ENCODE measurements at regions not wholly inside any gene's neighbourhood (a gene's known extent, or its start where the extent isn't known, plus 50 kb on each side); places are given as distances from the start of the nearest gene placed in this dataset.
A peak's percentile ranks its signal among the peaks of the same experiment; 100 is the strongest.

GRCh38 chr1:14220324-14220723 lies 378.2 kb upstream of the KAZN start:
- DNase-seq: no peak

- DNase-seq: no peak
These were observed 377.7 kb upstream of the KAZN start for GRCh38 chr1:14220811-14221210.

DNA sequence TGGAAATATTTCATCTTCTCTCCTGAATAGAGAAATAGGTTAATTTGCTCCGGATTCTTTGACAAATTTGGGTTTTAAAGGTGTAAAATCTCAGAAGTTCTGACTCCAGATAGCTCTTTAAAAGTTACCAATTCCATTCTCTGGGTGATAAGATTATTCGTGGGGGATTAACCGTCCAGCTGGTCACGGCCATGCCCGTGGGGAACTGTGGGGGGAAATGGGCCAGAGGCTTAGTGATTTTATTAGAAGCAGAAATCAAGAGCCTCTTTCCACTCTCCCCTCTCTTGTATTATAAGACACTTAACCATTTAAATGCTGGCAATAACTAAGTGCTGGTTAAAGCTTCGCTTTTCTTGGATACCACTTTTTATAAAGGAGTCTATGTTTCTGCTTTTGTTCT lies 376.4 kb upstream of the KAZN start:
- no peak for DNase-seq

DNA sequence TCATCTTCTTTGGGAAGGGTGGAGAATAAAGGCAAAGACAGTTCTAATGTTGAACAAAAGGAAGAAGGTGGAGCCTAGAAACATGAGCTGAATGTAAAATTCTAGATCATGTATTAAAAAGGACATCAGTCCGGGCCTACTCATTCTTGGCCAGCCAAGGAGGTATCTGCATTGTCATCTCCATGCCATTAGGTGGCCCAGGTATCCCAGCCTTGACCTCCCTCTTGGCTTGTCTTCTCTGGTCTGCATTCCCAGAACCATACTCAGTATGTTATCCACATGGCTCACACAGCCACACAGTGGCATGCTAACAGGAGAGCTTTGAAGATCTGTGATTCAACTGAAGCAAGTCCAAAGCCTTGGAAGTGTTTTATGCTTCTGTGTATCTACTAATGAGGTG lies 369.8 kb upstream of the KAZN start:
- no peak for DNase-seq

DNA sequence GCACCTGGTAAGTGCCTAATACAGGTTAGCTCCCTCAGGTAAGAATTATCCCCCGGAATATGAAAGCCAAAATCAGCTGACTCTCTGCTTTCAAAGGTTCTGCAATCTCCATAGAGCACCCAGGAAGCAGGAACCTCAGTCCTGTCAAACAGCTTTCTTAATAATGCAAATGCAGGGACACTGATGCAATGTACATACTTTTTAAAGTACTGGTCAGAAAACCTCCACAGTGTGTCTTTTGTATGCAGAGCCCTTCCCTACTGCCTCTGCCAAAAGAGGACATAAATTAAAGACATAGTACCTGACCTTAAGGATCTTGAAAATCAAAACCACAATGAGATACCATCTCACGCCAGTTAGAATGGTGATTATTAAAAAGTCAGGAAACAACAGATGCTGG lies 365.0 kb upstream of the KAZN start:
- no peak for DNase-seq

GRCh38 chr1:14236097-14236496 lies 362.4 kb upstream of the KAZN start:
- no peak for DNase-seq

DNA sequence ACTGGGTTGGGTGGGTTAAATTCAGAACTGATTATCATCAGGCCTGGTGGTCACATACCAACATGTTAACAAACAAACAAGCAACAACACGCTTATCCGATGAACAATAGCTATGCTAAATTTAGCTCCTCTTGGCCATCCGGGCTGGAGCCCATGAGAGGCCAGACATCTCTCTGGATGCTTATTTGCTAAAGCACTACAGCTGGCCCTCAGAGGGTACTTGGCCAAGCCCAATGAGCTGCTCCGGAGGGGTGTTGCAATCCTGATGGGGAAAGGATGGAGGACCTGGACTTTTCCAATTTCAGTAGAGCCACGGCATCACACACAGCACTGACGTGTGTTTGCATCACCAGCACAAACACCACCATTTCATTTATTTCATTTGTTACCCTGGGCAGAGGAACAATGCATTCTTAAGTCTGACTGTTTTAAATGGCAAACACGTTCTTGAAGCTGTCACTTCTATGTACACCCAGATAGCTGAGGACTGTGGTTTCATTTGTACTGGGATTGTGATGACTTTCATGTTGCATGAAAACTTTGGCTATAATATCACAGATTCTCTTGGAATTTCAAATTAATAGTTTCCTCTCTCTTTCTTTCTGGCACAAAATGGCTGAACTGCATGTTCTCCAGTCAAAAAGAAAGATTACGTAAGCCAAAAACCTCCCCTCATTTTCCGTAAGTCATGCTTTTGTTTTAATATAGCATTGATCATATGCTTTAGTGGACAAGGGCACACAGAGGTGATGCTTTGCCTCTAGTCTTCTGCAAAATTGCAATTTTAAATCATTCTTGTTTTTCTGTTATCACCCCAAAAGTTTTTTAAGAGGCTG lies 359.8 kb upstream of the KAZN start:
- DNase-seq: no peak

DNA sequence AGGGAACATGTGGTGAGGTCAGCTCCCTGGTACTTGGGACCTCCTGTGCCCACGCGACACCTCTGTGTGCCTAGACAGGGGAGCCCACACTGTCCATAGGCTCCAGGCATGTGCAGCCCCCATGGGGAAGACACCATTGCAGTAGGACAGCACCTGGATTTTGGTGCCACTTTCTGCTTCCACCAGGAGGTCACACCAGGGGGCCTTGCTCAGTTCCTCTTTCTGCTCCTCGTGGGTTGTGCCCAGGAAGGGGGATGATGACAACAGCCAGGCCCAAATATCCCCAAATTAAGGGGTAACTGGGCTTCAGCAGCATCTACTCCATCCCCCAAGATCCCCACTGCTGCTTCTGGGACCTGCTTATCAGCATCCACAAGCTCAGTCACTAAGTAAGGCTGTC lies 358.2 kb upstream of the KAZN start:
- no peak for DNase-seq

DNA sequence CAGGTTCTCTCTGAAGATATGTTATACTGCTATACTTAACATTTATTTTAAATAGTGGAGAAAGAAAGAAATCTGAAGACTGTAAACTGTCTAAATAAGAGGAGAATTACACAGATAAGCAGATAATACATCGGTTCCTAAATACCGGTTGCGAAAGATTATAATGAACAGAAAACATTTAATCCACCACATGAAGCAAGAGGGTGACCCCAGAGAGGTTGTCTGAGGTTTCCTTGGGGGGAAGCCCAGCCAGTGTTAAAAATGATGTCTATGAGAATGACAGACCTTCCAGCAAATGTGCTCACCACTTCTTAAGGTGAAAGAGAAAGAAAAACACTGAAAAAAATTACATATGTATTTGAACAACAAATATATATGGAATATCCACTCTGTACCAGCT lies 356.4 kb upstream of the KAZN start:
- no peak for DNase-seq

- DNase-seq: no peak
These were observed 355.6 kb upstream of the KAZN start for GRCh38 chr1:14242870-14243269.

- DNase-seq: no peak
These were observed 352.5 kb upstream of the KAZN start for GRCh38 chr1:14245954-14246353.

GRCh38 chr1:14246471-14246870 lies 352.0 kb upstream of the KAZN start:
- DNase-seq: no peak

DNA sequence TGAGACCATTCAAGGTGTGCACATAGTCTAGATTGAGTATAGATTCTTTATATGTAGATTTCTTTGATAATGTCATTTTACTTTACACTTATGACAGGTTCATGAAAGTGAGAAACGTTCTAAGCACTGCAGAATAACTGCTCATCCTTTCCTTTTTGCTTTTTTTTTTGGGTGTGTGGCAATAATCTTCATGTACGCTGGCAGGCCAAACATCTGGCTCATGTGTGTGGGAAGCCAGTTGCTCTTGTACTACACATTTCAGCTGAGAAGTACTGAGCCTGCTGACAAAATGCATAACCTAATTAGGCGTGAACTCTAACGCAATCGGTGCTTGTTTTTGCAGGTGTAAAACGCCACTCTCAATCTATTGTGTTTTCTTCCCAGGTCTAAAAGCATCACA lies 350.8 kb upstream of the KAZN start:
- no peak for DNase-seq

DNA sequence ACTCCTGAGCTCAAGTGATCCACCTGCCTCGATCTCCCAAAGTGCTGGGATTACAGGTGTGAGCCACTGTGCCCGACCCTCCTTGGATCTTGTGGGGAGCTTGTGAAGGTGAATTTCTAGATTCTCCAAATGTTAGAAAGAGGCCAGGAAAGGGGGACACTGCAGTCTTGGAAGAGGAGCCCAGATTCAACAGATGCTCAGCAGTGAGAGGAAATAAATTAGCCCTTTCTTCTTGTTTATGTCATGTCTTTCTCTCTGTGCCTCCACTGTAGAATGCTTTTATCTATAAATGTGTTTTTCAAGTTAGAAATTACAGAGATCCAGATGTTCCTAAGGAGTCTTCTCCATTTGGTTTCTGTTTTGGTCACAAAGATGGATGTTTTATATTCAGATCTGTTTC lies 346.6 kb upstream of the KAZN start:
- no peak for DNase-seq

DNA sequence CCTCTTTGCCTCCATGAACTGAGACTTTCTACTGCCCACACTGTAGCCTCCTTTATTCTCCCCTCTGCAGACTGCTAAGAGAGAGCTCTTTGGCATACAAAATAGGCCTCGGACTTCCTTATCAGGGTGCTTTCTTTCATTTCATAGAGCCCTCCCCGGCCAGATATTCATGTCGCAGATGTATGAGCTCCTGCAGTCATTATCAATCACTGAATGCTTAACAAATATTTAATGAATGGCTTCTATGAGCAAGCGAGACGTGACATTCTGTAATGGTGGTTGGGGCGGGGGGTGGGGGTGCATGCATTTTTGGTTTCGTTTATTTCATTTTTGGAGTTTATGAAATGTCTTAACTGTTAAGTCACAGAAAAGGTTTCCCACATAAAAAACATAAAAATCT lies 344.8 kb upstream of the KAZN start:
- peak; percentile 81 for DNase-seq

DNA sequence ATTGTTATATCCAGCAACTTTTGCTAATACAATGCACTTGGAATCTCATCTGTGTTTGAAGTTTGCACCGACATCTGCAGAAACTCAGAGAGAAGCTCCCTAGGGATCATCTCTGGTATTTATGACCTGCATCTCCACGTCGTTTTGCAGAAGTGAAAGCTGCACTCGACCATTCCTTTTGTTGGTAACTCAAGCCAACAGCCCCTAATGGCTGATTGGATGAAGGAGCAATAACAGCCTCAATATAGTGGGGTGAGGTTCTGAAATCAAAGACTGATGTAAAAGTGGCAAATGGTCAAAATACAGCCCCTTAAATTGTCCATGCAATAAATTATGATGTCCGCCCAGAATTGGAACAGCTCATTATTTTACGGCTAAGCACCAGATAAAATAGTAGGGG lies 344.2 kb upstream of the KAZN start:
- DNase-seq: peak; percentile 14

DNA sequence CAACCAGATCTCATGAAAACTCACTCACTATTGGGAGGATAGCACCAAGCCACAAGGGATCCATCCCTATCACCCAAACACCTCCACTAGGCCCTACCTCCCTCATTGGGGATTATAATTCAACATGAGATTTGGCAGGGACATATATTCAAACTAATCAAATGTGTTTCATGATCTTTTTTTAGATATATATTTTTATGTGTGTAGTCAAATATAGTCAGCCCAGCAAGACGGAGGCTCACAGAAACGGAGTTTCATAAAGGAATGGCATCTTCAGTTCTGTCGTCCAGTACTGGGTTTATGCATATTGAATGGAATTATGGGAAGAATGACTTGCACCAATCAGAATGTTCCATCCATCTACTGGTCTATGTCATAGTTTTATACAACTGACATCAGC lies 343.3 kb upstream of the KAZN start:
- no peak for DNase-seq

DNA sequence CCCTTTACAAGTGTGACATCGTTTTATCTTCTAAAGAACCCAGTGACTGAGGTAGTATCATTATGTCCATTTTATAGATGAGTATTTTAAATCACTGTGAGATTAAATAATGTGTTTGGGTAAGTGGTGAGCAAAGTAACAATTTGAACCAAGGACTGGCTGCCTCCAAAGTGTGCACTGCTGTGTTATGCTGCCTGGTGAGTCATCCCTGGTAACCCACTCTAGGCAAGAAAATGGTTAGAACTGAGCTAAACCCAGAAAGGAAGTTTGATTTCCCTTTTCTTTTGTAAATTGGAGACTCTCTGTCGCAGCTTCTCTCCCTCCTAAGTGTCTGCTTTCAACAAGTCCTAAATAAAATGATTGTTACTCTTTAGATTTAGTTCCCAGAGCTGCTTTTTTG lies 342.8 kb upstream of the KAZN start:
- DNase-seq: no peak

DNA sequence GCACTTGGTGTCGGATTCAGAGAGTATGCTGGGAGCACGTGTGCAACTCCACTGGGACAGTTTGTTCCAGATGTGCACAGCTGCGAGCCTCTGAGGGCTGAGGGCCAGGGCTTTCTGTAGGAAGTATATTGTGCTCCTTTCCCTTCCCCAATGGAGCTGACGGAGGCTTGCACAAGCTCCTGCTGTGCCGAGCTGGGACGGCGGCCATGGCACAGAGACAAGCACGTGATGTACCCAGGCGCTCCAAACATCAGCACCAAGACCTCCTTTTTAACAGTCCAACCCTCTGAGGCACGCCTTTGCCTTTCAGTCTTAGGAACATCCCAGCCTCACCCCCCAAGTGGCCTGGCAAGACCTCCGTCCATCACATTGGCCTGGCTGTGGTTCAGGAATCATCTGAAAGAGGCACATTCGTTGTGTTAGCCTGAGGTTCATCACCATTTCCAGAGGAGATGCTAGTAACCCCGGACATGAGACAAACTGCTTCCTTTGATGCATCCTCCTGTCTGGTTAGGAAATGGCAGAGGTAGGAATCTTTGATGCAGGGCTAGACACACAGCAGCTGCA lies 339.2 kb upstream of the KAZN start:
- no peak for DNase-seq

DNA sequence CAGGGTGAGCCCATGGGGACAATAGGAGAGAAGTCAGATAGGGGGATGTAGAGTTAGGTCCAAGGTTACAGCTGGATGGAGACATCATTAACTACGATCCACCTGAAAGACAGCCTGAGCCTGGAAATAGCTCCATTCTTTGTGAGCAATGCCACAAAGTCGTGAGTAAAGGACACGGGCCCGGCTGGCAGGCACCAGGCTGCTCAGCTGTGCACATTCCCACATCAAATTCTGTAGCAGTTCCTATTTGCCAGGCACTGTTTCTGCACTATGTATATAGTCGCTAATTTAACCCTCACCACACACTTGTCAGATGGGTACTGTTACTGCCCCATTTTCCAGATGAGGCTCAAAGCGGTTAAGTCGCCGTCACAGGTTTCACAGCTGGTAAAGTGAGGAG lies 338.0 kb upstream of the KAZN start:
- no peak for DNase-seq

GRCh38 chr1:14261395-14261794 lies 337.1 kb upstream of the KAZN start:
- peak; percentile 22 for DNase-seq

DNA sequence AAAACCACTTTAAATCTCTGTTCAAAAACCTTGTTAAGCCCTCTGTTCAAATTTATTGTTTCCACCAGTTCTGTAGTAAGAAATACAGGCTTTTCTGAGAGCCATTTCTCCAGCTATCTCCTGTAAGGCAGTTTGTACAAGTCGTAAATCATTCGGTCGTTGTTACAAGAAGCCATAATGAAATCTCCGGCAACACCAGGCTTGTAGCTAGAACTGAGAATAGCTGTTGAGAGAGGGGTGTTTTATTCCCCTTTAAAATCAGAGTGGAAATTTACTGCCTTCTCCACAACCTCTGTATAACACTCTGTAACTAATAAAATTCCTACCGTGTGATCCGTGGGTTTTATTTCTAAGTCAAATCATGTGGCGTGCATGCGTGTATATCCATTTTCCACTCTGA lies 335.8 kb upstream of the KAZN start:
- no peak for DNase-seq

- peak; percentile 65 for DNase-seq
These were observed 335.3 kb upstream of the KAZN start for GRCh38 chr1:14263225-14263624.

- no peak for DNase-seq
These were observed 334.8 kb upstream of the KAZN start for GRCh38 chr1:14263671-14264070.

GRCh38 chr1:14265495-14265894 lies 333.0 kb upstream of the KAZN start:
- DNase-seq: no peak

Measured in NCI-H146 (cell line).